Vagina (tissue), 2 donors: ENCODE measurements at regions not wholly inside any gene's neighbourhood (a gene's known extent, or its start where the extent isn't known, plus 50 kb on each side); places are given as distances from the start of the nearest gene placed in this dataset.

Source experiments
- DNase-seq, 2 donors: peaks; one replicate each; pipeline ENCODE4 v3.0.0-alpha.2; 2017; ENCODE audit errors: extremely low spot score in 2 of 2
- H3K27ac ChIP-seq: fragments of 200-600 bp; sonication (generic); one replicate; pipeline ENCODE4 v1.5.1; 2019
- H3K27me3 ChIP-seq: fragments of 200-600 bp; sonication (generic); one replicate; pipeline ENCODE4 v1.5.1; 2019
- H3K36me3 ChIP-seq, 2 donors: fragments of 200-600 bp; sonication (generic); one replicate each; pipeline ENCODE4 v1.5.1; 2017 to 2019
- H3K4me1 ChIP-seq: fragments of 200-600 bp; sonication (generic); one replicate; pipeline ENCODE4 v1.5.1; 2019
- H3K4me3 ChIP-seq, 2 donors: fragments of 200-600 bp; sonication (generic); 1 replicate in 1 of 2; 2 replicates in 1 of 2; pipeline ENCODE4 v1.5.1; 2016 to 2019
- H3K9me3 ChIP-seq: fragments of 200-600 bp; sonication (generic); one replicate; pipeline ENCODE4 v1.5.1; 2019
- POLR2A ChIP-seq, 2 donors: fragments of 450-650 bp; IDR thresholded peaks; one replicate each; pipeline ENCODE4 v1.6.1; 2017; ENCODE audit warnings: antibody characterized with exemption in 2 of 2, mild to moderate bottlenecking in 2 of 2, moderate library complexity in 2 of 2
- POLR2AphosphoS5 ChIP-seq, 2 donors: sonication (generic); formaldehyde crosslinking; IDR thresholded peaks; one replicate each; pipeline ENCODE4 v1.9.0; 2017; ENCODE audit warnings: antibody characterized with exemption in 2 of 2, mild to moderate bottlenecking in 2 of 2, low read depth in 1 of 2; ENCODE audit not compliant: insufficient read depth in 1 of 2
- intact Hi-C: fragments of 100-400 bp; cut with DNase I; formaldehyde crosslinking; loops from one replicate; pipeline ENCODE4 v1.15.1; 2023
- TF ChIP-seq, protein P1 (sequence below), 3 experiments: fragments of 450-650 bp in 2 of 3; fragments of 200-600 bp in 1 of 3; sonication (generic) in 1 of 3; IDR thresholded peaks; one replicate each; pipeline ENCODE4 v1.5.1; 2017 to 2019; ENCODE audit warnings: antibody characterized with exemption in 3 of 3, mild to moderate bottlenecking in 2 of 3, moderate library complexity in 2 of 3

DNA sequence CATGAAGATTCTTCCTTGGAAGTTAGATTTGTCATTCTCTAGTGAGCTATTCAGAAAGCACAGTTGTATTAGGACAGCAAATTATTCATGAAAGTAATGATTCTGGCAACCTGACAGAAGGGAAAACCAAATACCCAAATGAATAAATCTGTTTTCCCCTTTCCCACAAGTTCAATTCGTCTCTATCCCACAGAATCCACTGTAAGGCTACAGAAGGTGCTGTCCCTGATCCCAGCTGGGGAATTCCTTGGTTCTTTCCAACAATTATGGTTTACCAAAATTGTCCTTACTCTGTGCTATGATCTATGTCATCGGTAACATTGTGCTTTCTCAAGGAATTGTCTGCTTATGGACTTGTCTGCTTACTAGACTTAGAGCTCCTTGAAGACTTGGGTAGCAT is 104.2 kb downstream of the FASLG start:
- no peak overlapping the region for H3K4me3 ChIP-seq
- H3K4me1 ChIP-seq, result no peaks in the 10 kb centered on the region
- intact Hi-C loops, result no loop called here
- no peaks in the 10 kb centered on the region for H3K36me3 ChIP-seq
- H3K9me3 ChIP-seq, result no peaks in the 10 kb centered on the region
- H3K27ac ChIP-seq, result no peak overlapping the region
- no peaks in the 10 kb centered on the region for H3K27me3 ChIP-seq
- no peak for DNase-seq
- TF ChIP-seq, protein P1, sequence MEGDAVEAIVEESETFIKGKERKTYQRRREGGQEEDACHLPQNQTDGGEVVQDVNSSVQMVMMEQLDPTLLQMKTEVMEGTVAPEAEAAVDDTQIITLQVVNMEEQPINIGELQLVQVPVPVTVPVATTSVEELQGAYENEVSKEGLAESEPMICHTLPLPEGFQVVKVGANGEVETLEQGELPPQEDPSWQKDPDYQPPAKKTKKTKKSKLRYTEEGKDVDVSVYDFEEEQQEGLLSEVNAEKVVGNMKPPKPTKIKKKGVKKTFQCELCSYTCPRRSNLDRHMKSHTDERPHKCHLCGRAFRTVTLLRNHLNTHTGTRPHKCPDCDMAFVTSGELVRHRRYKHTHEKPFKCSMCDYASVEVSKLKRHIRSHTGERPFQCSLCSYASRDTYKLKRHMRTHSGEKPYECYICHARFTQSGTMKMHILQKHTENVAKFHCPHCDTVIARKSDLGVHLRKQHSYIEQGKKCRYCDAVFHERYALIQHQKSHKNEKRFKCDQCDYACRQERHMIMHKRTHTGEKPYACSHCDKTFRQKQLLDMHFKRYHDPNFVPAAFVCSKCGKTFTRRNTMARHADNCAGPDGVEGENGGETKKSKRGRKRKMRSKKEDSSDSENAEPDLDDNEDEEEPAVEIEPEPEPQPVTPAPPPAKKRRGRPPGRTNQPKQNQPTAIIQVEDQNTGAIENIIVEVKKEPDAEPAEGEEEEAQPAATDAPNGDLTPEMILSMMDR (IDR thresholded peaks at IDR 0.05), result no peak
- no peak for TF ChIP-seq POLR2A (IDR thresholded peaks at IDR 0.05)
- TF ChIP-seq POLR2AphosphoS5 (IDR thresholded peaks at IDR 0.05; ENCODE audit: insufficient read depth in 1 of 2, low read depth in 1 of 2), result no peak

DNA sequence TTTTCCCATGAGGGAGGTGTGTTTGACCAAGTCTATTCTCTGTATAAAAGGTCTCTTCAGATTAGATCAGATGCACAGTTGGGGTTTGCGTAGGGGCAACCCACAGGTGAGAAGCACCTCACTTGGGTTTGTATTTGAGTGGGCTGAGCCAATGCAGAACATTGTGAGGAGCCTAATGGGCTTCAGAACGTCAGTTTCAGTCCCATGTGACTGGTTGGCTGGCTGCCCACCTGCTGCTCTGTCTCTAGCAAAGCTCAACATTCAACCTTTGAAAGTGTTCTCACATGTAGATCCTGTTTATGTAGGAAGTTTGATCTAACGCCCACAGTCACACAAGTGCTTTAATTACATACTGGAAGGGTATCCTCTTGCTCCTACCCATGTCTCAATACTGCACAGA is 105.5 kb downstream of the FASLG start:
- no peak for TF ChIP-seq POLR2A (IDR thresholded peaks at IDR 0.05)
- TF ChIP-seq, protein P1 (IDR thresholded peaks at IDR 0.05), result no peak
- TF ChIP-seq POLR2AphosphoS5 (IDR thresholded peaks at IDR 0.05; ENCODE audit: insufficient read depth in 1 of 2, low read depth in 1 of 2), result no peak
- H3K4me1 ChIP-seq, result no peaks in the 10 kb centered on the region
- H3K4me3 ChIP-seq, result no peak overlapping the region
- H3K36me3 ChIP-seq, result no peaks in the 10 kb centered on the region
- H3K9me3 ChIP-seq, result no peaks in the 10 kb centered on the region
- no peaks in the 10 kb centered on the region for H3K27me3 ChIP-seq
- intact Hi-C loops, result no loop called here
- no peak for DNase-seq
- no peak overlapping the region for H3K27ac ChIP-seq

DNA sequence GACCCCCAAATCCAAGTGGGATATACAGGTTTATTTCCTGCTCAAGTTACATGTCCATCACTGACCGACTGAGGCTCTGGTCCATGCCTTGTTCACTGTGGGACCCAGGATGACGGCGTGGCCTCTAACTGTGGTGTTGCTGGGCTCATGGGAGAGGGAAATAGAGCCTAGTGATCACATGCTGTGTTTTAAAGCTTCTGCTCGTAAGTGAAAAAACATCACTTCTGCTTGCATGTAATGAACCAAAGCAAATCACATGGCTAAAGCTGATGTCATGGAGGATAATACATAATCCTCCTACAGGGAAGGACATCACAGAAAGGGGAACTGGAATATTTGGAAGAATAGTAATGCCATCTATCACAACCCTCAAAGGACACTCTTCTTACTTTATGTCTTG is 107.6 kb downstream of the FASLG start:
- no peak for TF ChIP-seq POLR2A (IDR thresholded peaks at IDR 0.05)
- no peak for TF ChIP-seq POLR2AphosphoS5 (IDR thresholded peaks at IDR 0.05; ENCODE audit: insufficient read depth in 1 of 2, low read depth in 1 of 2)
- TF ChIP-seq, protein P1 (IDR thresholded peaks at IDR 0.05), result no peak
- H3K4me3 ChIP-seq, result no peak overlapping the region
- no peak overlapping the region for H3K27ac ChIP-seq
- no peaks in the 10 kb centered on the region for H3K27me3 ChIP-seq
- H3K4me1 ChIP-seq, result no peaks in the 10 kb centered on the region
- no peaks in the 10 kb centered on the region for H3K9me3 ChIP-seq
- no peak for DNase-seq
- intact Hi-C loops, result no loop called here
- H3K36me3 ChIP-seq, result no peaks in the 10 kb centered on the region

DNA sequence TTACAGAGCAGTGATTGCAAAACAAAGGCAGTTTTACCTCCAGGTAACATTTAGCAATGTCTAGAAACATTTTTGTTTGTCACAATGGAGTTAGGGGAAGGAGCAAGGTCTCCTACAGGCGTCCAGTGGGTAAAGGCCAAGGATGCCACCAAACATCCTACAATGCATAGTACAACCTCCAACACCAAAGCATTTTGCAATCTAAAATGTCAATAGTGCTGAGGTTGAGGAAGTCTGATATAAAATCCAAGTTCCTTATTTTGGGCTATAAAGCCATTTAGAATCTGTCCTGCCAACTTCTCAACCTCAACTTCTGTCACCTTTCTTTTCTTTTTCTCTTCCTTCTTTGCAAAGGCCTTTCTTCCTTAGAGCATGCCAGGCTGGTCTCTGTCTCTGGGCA is 111.2 kb downstream of the FASLG start:
- DNase-seq, result no peak
- H3K36me3 ChIP-seq, result no peaks in the 10 kb centered on the region
- intact Hi-C loops, result no loop called here
- TF ChIP-seq, protein P1 (IDR thresholded peaks at IDR 0.05), result no peak
- TF ChIP-seq POLR2A (IDR thresholded peaks at IDR 0.05) (no peak), POLR2AphosphoS5 (IDR thresholded peaks at IDR 0.05; ENCODE audit: insufficient read depth in 1 of 2, low read depth in 1 of 2) (no peak)
- no peaks in the 10 kb centered on the region for H3K4me1 ChIP-seq
- no peak overlapping the region for H3K4me3 ChIP-seq
- H3K27ac ChIP-seq, result no peak overlapping the region
- no peaks in the 10 kb centered on the region for H3K9me3 ChIP-seq
- no peaks in the 10 kb centered on the region for H3K27me3 ChIP-seq

DNA sequence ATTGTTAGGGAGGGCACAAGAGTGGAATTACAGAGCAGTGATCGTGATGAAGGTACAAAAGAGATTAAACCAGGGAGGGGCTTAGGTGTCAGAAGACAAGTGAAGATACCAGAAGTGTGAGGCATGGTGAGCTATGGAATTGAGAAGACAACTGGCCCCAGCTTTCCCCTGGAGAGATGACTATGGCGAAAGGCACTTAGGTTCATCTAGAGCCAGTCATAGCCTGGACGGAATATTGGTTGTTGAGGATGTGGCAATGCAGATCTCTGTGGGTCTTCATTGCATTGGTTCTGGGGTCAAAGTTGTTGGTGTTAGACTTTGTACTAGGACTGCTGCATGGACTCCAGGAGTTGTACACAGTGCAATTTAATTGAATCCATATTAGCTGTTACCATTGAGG is 115.7 kb downstream of the FASLG start:
- intact Hi-C loops, result no loop called here
- DNase-seq, result no peak
- no peak overlapping the region for H3K27ac ChIP-seq
- no peaks in the 10 kb centered on the region for H3K27me3 ChIP-seq
- no peaks in the 10 kb centered on the region for H3K9me3 ChIP-seq
- H3K4me3 ChIP-seq, result no peak overlapping the region
- H3K36me3 ChIP-seq, result no peaks in the 10 kb centered on the region
- TF ChIP-seq POLR2A (IDR thresholded peaks at IDR 0.05), result no peak
- TF ChIP-seq, protein P1 (IDR thresholded peaks at IDR 0.05), result no peak
- no peak for TF ChIP-seq POLR2AphosphoS5 (IDR thresholded peaks at IDR 0.05; ENCODE audit: insufficient read depth in 1 of 2, low read depth in 1 of 2)
- no peaks in the 10 kb centered on the region for H3K4me1 ChIP-seq
